ENCODE measurements at regions not wholly inside any gene's neighbourhood (a gene's known extent, or its start where the extent isn't known, plus 50 kb on each side); places are given as distances from the start of the nearest gene placed in this dataset.
"Not testable (repeated sequence)": the region's sequence is repeated elsewhere in the genome, so short reads cannot be mapped to it uniquely, and the experiment has no call there.

DNA sequence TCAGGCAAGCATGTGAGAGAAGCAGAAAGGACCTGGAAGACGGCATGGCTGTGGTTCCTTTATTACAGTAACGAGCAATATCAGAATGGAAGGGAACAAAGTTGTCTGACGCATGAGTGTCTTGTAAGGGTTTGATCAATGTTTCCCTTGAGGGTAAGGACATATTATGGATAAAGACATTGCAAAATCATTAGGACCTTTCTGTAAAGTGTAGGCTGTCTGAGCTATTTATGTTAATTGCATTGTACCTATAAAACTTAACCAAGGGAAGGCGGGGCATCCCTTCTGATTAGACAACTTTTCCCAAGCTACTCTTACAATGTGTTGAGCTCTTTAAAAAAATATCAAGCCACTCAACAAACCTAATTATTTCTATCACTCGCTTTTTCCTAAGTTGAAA is 112.2 kb upstream of the JADE1 start:
- in situ Hi-C loops (cut with MboI; ENCODE audit: low pct_unique_long_range_greater_than_20kb, low sequenced_read_pairs) = no loop called here
- no peak for DNase-seq

DNA sequence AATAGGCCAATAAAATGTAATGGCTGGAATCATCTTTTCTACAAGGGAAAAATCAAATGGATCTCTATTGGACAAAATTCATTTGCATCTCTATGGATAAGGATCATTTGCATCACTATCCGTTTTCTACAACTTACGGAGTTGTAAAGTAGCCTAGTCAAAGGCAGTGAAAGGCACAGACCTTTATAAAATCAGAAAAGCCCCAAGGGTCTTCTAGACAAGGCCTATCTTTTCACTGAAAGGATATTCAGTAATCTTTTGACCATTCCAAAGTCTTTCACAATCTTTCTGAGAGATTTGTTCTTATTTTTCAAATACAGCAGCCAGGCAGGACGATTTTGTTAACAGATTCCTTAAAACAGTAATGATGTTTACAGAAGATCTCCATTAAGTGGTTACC is 119.5 kb upstream of the JADE1 start:
- in situ Hi-C loops (cut with MboI; ENCODE audit: low pct_unique_long_range_greater_than_20kb, low sequenced_read_pairs) = no loop called here
- DNase-seq = no peak

- DNase-seq = no peak
- in situ Hi-C loops (cut with MboI; ENCODE audit: low pct_unique_long_range_greater_than_20kb, low sequenced_read_pairs) = no loop called here
These were observed 120.6 kb upstream of the JADE1 start for GRCh38 chr4:128688846-128689437.

DNA sequence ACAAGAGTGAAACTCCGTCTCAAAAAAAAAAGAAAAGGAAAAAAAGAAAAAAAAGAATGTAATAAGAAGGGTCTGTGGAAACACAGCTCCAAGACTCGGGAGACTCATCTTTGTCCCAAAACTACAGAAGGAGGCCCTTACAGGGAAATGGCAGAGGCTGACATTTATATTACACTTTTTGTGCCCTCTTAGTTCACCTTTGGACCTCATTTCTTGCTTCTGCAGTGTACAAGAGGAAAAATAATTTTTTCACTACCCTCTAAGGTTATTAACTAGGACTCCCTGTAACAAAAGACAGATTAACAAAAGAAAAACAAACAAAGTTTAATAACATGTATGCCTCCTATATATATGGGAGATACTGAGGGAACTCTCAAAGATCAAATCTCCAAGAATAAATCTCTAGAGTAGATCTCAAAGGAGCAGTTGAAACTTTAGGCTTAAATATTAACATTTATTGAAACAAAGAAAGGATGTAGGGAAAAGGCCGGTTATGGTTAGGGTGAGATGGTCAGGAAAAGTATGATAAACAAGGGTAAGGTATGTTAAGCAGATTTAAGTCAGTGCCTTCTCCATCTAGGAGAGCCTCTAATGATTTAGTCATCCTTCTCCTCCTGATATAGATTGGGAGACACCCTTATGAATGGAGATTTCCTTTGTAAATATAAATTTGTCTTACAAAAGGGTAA is 121.3 kb upstream of the JADE1 start:
- no peak for DNase-seq
- in situ Hi-C loops (cut with MboI; ENCODE audit: low pct_unique_long_range_greater_than_20kb, low sequenced_read_pairs) = no loop called here

DNA sequence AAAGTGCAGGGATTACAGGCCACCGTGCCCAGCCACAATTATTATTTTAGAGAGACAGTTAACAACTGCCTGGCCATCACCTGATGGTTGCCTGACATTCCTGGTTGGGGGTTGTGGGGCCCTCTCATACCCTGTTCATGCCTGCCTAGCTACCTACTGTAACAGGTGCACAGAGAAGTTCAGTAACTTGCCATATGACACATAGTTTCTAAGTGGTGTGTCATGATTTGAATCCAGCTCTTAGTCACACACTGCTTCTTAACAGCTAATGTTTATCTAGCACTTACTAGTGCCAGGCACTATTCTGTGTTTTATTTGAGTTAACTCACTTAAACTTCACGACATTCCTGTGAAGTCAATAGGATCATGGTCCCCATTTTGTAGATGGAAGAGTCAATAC is 122.7 kb upstream of the JADE1 start:
- no peak for DNase-seq
- in situ Hi-C loops (cut with MboI; ENCODE audit: low pct_unique_long_range_greater_than_20kb, low sequenced_read_pairs) = no loop called here

DNA sequence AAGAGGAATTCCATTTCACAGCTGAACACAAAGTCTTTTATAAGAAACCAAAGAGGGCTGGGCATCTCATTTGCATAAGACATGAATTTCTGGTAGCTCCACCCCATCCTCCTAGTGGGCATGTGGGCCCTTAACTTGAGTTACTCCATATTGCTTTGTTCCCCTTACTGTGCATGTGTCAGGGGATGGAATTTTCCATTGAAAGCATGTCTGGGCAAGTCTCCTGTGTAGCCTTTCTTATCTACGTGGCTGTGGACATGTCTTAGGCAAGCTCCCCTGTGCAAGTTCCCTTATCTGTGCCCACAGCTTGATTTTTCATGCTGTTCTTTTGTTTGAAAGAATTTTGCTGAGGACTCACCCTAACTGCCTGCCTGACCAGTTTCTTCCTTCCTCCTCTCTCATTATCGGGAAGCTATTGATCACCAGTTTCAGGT is 123.5 kb upstream of the JADE1 start:
- peak; percentile 69 for DNase-seq
- in situ Hi-C loops (cut with MboI; ENCODE audit: low pct_unique_long_range_greater_than_20kb, low sequenced_read_pairs) = no loop called here

GRCh38 chr4:128684016-128684415 is 125.5 kb upstream of the JADE1 start:
- in situ Hi-C loops (cut with MboI; ENCODE audit: low pct_unique_long_range_greater_than_20kb, low sequenced_read_pairs) = no loop called here
- DNase-seq = no peak

DNA sequence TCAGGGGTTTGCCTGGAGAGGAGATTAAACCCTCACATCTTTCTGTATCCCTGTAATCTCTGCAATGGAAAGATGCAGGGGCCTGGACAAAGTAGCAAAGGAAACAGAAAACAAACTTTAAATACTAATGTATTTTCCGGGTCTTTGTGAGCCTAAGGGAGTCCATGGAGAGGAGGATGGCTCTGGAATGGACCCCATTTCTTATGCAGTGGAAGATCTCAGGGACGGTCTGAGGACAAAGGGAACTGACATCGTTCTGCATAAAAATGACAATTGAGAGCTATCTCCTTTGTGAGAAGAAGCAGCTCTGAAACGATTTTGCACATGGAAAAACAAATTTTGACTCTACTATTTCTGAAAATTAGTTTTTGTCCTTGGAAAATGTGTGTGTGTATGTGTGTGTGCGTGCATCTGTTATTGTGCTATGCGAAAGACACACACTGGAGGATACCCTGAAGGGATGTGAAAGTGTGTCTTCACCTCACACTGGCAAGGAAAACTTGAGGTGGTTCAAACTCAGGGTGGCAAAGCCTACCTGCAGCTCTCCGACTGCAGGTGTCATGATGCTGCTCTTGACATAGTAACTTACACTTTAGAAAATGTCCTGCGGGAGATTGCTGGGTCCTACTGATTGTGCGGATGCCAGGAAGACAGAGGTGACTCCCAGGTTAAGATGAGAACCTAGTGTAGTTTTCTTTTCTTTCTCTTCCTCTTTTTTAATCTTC is 126.4 kb upstream of the JADE1 start:
- no peak for DNase-seq
- in situ Hi-C loops (cut with MboI; ENCODE audit: low pct_unique_long_range_greater_than_20kb, low sequenced_read_pairs) = no loop called here

DNA sequence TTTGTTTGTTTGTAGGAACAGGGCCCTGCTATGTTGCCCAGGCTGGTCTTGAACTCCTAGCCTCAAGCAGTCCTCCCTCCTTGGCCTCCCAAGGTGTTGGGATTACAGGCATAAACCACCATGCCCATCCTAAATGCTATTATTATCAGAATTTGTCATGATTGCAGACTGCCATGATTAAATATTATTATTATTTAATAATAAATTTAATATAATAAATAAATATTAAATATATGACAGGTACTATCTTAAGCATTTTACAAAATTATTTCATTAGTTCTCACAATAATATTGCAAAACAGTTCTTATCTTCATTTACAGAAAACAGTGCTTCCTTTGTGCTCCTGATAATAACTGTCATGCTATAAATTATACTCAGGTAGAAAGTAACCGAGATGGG is 133.4 kb upstream of the JADE1 start:
- no peak for DNase-seq
- in situ Hi-C loops (cut with MboI; ENCODE audit: low pct_unique_long_range_greater_than_20kb, low sequenced_read_pairs) = no loop called here

DNA sequence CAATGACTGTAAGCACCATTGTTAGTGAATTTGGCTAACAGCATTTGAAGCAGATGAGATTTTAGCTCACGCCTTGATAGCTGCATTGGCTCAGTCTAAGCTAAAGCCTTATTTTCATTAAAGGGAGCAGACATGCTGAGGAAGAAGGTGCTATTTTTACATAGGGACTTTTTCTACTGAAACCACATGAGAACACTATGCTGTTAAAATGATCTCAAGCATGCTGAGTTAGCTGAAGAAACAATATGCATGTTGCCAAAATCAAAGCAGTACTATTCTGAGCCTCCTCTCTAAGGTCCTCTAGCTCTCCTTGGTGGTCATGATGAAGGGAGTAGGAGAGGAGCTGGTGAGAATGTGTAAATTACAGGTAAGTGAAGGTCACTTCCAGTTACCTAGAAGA is 134.4 kb upstream of the JADE1 start:
- DNase-seq = no peak
- in situ Hi-C loops (cut with MboI; ENCODE audit: low pct_unique_long_range_greater_than_20kb, low sequenced_read_pairs) = no loop called here

GRCh38 chr4:128673159-128673558 is 136.3 kb upstream of the JADE1 start:
- DNase-seq; in situ Hi-C loops (cut with MboI; ENCODE audit: low pct_unique_long_range_greater_than_20kb, low sequenced_read_pairs): not testable (repeated sequence)

GRCh38 chr4:128672596-128672995 is 136.9 kb upstream of the JADE1 start:
- in situ Hi-C loops (cut with MboI; ENCODE audit: low pct_unique_long_range_greater_than_20kb, low sequenced_read_pairs); DNase-seq: not testable (repeated sequence)

DNA sequence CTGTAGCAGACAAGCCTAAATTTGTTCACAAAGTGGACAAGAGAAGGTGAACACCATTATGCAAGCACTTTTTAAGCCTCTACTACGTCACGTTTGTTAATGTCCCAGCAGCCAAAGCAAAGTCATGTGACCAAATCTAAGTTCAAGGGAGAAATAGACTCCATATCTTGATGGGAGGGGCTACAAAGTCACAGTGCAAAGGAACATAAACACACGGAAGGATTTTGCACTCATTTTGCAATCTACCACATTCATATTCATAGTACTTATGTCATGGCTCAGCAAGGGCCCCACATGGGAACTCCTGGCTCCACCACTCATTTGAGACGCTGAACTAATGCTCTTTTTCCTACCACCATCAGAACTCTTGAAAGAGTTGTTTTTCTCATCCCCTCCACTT is 139.0 kb upstream of the JADE1 start:
- DNase-seq = no peak
- in situ Hi-C loops (cut with MboI; ENCODE audit: low pct_unique_long_range_greater_than_20kb, low sequenced_read_pairs) = no loop called here

DNA sequence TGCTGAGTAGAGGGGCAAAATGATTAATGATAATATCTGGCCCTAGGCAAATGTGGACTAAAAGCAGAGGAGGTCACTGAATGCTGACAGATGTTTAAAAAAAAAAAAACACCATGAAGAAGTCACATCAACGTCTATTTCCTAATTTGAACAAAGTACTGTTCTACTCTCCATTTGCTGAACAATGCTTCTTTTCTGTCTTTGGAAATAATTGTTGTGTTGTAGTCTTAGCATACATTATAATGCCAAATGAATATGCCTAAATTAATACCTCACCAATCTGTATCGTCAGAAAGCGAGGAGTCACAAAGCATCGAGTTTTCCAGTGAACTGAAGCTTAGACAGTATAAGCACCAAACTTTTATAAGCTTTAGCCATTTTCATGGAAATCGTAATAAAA is 140.9 kb upstream of the JADE1 start:
- in situ Hi-C loops (cut with MboI; ENCODE audit: low pct_unique_long_range_greater_than_20kb, low sequenced_read_pairs) = no loop called here
- DNase-seq = no peak

GRCh38 chr4:128665514-128665913 is 144.0 kb upstream of the JADE1 start:
- in situ Hi-C loops (cut with MboI; ENCODE audit: low pct_unique_long_range_greater_than_20kb, low sequenced_read_pairs) = no loop called here
- DNase-seq = no peak

GRCh38 chr4:128663325-128663724 is 146.2 kb upstream of the JADE1 start:
- in situ Hi-C loops (cut with MboI; ENCODE audit: low pct_unique_long_range_greater_than_20kb, low sequenced_read_pairs) = no loop called here
- DNase-seq = no peak

DNA sequence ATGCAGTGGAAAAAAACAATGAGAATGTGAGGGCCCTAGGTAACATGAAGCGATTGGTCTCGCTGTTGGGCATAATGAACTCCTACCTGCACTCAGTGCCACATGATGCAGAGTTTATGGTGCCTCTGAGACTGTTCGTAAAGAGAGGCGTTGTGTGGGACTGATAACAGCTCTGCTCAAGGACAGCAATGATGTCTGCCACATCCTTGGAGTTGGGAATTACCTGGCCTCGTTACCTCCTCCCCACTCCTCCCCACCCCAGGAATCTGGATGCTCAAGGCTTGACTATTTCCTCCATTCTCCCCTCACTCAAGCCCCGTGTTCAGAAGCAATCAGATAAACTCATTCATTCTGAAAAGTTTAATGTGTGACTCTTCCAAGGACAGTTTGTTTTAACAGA is 148.0 kb upstream of the JADE1 start:
- in situ Hi-C loops (cut with MboI; ENCODE audit: low pct_unique_long_range_greater_than_20kb, low sequenced_read_pairs) = no loop called here
- no peak for DNase-seq

DNA sequence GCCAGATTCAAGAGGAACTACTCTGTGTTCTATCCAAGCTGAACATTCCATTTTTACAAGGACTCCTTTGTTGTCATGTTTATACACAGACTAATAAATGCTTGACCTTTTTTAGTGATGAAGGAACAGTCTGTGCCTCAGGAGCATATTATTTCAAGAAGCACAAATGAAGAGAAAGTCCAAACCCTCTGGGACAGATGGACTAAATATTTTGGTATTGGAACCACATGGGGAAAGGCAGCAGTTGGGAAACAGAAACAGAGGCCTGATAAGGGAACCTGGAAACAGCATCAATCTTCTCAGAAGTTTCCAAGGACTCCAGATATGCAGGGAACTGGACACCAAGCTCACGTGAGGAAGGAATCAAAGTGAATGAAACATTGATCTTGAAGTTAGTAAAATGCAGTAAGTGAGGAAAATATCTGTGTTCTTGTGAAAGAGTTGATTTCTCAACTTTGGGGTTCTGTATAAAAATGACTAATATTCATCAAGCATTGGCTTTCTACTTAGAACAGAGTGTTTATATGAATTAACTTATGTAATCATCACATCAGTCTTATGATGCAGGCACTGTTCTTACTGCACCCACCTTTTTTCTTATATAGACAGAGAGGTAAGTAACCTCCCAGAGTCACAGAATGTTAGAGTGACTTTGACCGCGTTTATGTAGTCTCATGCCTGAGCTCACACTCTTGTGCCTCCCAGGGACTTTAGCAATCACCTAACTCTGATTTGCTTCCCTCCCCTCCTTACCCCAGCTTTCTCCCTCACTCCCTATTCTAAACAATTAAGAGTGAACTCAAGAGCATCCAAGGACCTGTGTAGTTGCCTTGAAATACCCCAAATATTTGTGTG is 148.9 kb upstream of the JADE1 start:
- in situ Hi-C loops (cut with MboI; ENCODE audit: low pct_unique_long_range_greater_than_20kb, low sequenced_read_pairs) = no loop called here
- DNase-seq = no peak

- DNase-seq = no peak
- in situ Hi-C loops (cut with MboI; ENCODE audit: low pct_unique_long_range_greater_than_20kb, low sequenced_read_pairs) = no loop called here
These were observed 151.3 kb upstream of the JADE1 start for GRCh38 chr4:128658214-128658631.

DNA sequence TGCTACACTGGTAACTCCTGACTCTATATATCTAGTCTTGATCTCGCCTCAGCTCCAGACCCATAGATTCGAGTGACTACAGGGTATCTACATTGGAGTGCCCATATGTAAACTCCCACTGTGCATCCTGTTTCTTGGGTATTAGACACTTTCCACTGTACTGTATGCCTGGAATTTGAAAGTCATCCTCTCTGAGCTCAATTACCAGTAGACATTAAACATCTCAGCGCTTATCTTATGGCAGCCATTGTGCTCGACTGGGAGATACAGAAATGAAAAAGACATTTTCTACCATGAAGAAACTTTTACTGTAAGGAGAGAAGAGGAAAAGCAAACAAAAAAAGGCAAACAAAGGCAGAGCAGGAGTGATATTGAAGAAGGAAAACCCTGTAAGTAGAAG is 151.9 kb upstream of the JADE1 start:
- in situ Hi-C loops (cut with MboI; ENCODE audit: low pct_unique_long_range_greater_than_20kb, low sequenced_read_pairs) = no loop called here
- no peak for DNase-seq
